SU-DHL-6 (cell line): ENCODE measurements at regions not wholly inside any gene's neighbourhood (a gene's known extent, or its start where the extent isn't known, plus 50 kb on each side); places are given as distances from the start of the nearest gene placed in this dataset.
A peak's percentile ranks its signal among the peaks of the same experiment; 100 is the strongest.
"Not testable (repeated sequence)": the region's sequence is repeated elsewhere in the genome, so short reads cannot be mapped to it uniquely, and the experiment has no call there.

Experiments
- H2AFZ ChIP-seq: fragments of 200-600 bp; sonication (generic); 2 replicates; pipeline ENCODE4 v1.6.1; 2014; ENCODE audit warnings: low read depth, mild to moderate bottlenecking, moderate library complexity, mixed read lengths, antibody characterized with exemption, low read length; ENCODE audit not compliant: severe bottlenecking
- H3F3A ChIP-seq: fragments of 200-600 bp; shearing (Covaris generic); 2 replicates; pipeline ENCODE4 v1.6.0; 2016; ENCODE audit warnings: antibody characterized with exemption, mild to moderate bottlenecking; ENCODE audit not compliant: insufficient read depth
- H3K27ac ChIP-seq: fragments of 200-600 bp; sonication (generic); 2 replicates; pipeline ENCODE4 v1.5.1; 2016; ENCODE audit warnings: low read depth, mild to moderate bottlenecking, low read length, moderate library complexity, mixed read lengths
- H3K27me3 ChIP-seq: fragments of 200-600 bp; sonication (generic), shearing (Covaris generic); 2 replicates; pipeline ENCODE4 v1.6.0; 2014; ENCODE audit warnings: mild to moderate bottlenecking, low read length
- H3K36me3 ChIP-seq: fragments of 200-600 bp; sonication (generic); 2 replicates; pipeline ENCODE4 v1.6.1; 2014; ENCODE audit warnings: mild to moderate bottlenecking, low read length, mixed read lengths
- H3K4me2 ChIP-seq: fragments of 300-600, 200-600 bp; shearing (Covaris generic), sonication (generic); 2 replicates; pipeline ENCODE4 v1.6.0; 2014; ENCODE audit warnings: low read length, low read depth, mild to moderate bottlenecking; ENCODE audit not compliant: poor library complexity, severe bottlenecking
- H3K4me3 ChIP-seq: fragments of 200-600 bp; sonication (generic); 2 replicates; pipeline ENCODE4 v1.5.1; 2014; ENCODE audit warnings: antibody characterized with exemption, low read length, mild to moderate bottlenecking, mixed read lengths; ENCODE audit not compliant: insufficient read depth, poor library complexity, severe bottlenecking
- H3K79me2 ChIP-seq: fragments of 200-600 bp; sonication (generic); 2 replicates; pipeline ENCODE4 v1.6.1; 2014; ENCODE audit warnings: mild to moderate bottlenecking, low read length, moderate library complexity; ENCODE audit not compliant: insufficient read depth
- H3K9ac ChIP-seq: fragments of 200-600 bp; sonication (generic); 2 replicates; pipeline ENCODE4 v1.7.0; 2014; ENCODE audit warnings: mild to moderate bottlenecking, low read length
- H3K9me2 ChIP-seq: fragments of 200-600 bp; sonication (generic); replicated peaks from 2 replicates; pipeline ENCODE4 v1.6.1; 2014; ENCODE audit warnings: low read length; ENCODE audit not compliant: insufficient read depth
- H3K9me3 ChIP-seq: fragments of 200-600 bp; sonication (generic); 2 replicates; pipeline ENCODE4 v1.6.1; 2014; ENCODE audit warnings: low read length, mixed read lengths; ENCODE audit not compliant: insufficient read depth
- H4K20me1 ChIP-seq: fragments of 200-600 bp; sonication (generic); 2 replicates; pipeline ENCODE4 v1.6.1; 2014; ENCODE audit warnings: low read depth, mild to moderate bottlenecking, antibody characterized with exemption, low read length, moderate library complexity, mixed read lengths
- EZH2phosphoT487 ChIP-seq: fragments of 200-600 bp; sonication (generic), shearing (Covaris generic); conservative IDR thresholded peaks from 2 replicates; pipeline ENCODE4 v1.6.1; 2018; ENCODE audit warnings: mild to moderate bottlenecking, antibody characterized with exemption, low read length, moderate library complexity, mixed read lengths
- TF ChIP-seq, protein P1 (sequence below): fragments of 200-600 bp; sonication (generic); IDR thresholded peaks from one replicate; pipeline ENCODE4 v1.5.1; 2017; ENCODE audit warnings: antibody characterized with exemption, mild to moderate bottlenecking, low read length, moderate library complexity; ENCODE audit not compliant: insufficient read depth, poor library complexity, severe bottlenecking

DNA sequence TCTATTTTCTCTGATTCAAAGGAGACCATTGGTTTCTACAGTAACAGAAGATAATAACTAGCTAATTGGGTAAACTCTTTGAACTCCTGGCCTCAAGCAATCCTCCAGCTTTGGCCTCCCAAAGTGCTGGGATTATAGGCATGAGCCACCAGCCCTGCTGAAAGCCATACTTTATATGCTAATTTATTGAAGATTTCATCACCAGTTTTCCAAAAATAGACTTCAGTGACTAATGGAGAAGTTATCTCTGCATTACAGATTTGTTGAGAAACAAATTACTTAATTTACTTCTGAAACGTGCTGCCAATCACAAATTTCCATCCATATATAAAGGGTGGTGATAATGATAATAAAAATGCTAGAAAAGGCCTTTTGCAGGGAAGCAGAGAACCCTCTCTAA lies 1758.1 kb upstream of the SEL1L start:
- H3K4me3 ChIP-seq, result no peak overlapping the region
- H3K9me3 ChIP-seq, result no peaks in the 10 kb centered on the region
- no peaks in the 10 kb centered on the region for H3K36me3 ChIP-seq
- peak overlapping the region; percentile 62 for H2AFZ ChIP-seq
- no peaks in the 10 kb centered on the region for H3K79me2 ChIP-seq
- H3K4me2 ChIP-seq, result no peak overlapping the region
- H4K20me1 ChIP-seq, result no peaks in the 10 kb centered on the region
- H3K27ac ChIP-seq, result no peak overlapping the region
- no peak for TF ChIP-seq EZH2phosphoT487
- TF ChIP-seq, protein P1, sequence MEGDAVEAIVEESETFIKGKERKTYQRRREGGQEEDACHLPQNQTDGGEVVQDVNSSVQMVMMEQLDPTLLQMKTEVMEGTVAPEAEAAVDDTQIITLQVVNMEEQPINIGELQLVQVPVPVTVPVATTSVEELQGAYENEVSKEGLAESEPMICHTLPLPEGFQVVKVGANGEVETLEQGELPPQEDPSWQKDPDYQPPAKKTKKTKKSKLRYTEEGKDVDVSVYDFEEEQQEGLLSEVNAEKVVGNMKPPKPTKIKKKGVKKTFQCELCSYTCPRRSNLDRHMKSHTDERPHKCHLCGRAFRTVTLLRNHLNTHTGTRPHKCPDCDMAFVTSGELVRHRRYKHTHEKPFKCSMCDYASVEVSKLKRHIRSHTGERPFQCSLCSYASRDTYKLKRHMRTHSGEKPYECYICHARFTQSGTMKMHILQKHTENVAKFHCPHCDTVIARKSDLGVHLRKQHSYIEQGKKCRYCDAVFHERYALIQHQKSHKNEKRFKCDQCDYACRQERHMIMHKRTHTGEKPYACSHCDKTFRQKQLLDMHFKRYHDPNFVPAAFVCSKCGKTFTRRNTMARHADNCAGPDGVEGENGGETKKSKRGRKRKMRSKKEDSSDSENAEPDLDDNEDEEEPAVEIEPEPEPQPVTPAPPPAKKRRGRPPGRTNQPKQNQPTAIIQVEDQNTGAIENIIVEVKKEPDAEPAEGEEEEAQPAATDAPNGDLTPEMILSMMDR, result no peak
- H3K9ac ChIP-seq, result no peak overlapping the region
- H3K27me3 ChIP-seq, result no peaks in the 10 kb centered on the region
- no peaks in the 10 kb centered on the region for H3F3A ChIP-seq
- no peaks in the 10 kb centered on the region for H3K9me2 ChIP-seq

DNA sequence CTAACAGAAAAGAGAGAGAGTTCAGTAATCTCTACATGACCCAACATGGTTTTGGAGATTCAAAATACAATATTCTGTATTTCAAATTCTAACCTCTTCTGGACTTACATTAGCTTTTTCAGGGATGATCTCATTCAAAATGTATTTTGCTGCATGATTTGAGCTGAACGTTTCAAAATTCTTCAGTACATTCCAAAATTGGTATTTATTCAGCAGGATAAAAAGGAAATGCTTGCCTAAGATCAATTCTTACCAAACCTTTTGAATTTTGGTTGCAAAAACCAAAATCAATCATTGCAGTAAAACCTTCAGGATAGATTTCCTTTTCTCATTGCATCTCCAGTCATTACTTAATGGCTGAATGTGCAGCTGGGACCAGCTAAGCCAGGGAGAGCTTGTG lies 1761.3 kb upstream of the SEL1L start:
- H3K36me3 ChIP-seq, result no peaks in the 10 kb centered on the region
- H3K9me3 ChIP-seq, result no peaks in the 10 kb centered on the region
- no peak overlapping the region for H3K9ac ChIP-seq
- no peaks in the 10 kb centered on the region for H3K27me3 ChIP-seq
- H3K79me2 ChIP-seq, result no peaks in the 10 kb centered on the region
- H3K4me3 ChIP-seq, result no peak overlapping the region
- no peaks in the 10 kb centered on the region for H3K9me2 ChIP-seq
- no peak overlapping the region for H3K27ac ChIP-seq
- H3F3A ChIP-seq, result no peaks in the 10 kb centered on the region
- H3K4me2 ChIP-seq, result no peak overlapping the region
- no peak overlapping the region for H2AFZ ChIP-seq
- H4K20me1 ChIP-seq, result no peaks in the 10 kb centered on the region
- TF ChIP-seq, protein P1, result no peak
- TF ChIP-seq EZH2phosphoT487, result no peak

DNA sequence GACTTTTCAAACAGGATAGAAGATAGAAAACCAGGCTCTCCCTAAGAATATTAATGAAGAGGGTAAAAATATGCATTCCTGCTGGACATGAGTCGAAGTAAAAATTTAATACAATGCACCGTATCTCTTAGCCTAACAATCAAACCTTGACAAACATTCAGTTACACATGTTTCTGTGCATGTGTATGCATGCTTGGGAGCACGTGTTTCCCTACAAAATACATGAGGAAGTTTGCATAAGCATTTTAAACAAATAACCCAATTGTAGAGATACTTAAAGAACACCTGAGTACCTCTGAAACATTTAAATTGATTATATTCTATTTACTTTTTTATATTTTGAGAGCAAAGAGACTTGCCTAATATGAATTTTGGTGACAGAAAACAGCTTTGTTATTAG lies 1763.7 kb upstream of the SEL1L start:
- Histone ChIP-seq H3K9ac (no peak overlapping the region), H4K20me1 (no peaks in the 10 kb centered on the region), H3K27ac (no peak overlapping the region), H3F3A (no peaks in the 10 kb centered on the region), H3K4me2 (no peak overlapping the region), H3K27me3 (no peaks in the 10 kb centered on the region), H3K36me3 (no peaks in the 10 kb centered on the region), H3K9me3 (no peaks in the 10 kb centered on the region), H3K79me2 (no peaks in the 10 kb centered on the region), H2AFZ (no peak overlapping the region), H3K4me3 (no peak overlapping the region), H3K9me2 (no peaks in the 10 kb centered on the region)
- TF ChIP-seq, protein P1, result no peak

DNA sequence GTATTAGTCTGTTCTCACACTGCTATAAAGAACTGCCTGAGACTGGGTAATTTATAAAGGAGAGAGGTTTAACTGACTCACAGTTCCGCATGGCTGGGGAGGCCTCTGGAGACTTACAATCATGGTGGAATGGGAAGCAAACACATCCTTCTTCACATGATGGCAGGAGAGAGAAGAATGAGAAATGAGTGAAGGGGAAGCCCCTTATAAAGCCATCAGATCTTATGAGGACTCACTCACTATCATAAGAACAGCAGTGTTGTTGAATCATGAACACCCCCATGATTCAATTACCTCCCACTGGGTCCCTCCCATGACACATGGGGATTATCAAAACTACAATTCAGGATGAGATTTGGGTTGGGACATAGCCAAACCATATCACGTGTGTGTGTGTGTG lies 1764.4 kb upstream of the SEL1L start:
- not testable (repeated sequence) for H3K9ac ChIP-seq, H3K4me3 ChIP-seq, H2AFZ ChIP-seq, H4K20me1 ChIP-seq, H3K9me3 ChIP-seq, H3K79me2 ChIP-seq, H3K4me2 ChIP-seq, H3K36me3 ChIP-seq, H3K9me2 ChIP-seq, H3K27me3 ChIP-seq, H3K27ac ChIP-seq, H3F3A ChIP-seq
